Tibial nerve (tissue), 3 donors: ENCODE measurements at regions not wholly inside any gene's neighbourhood (a gene's known extent, or its start where the extent isn't known, plus 50 kb on each side); places are given as distances from the start of the nearest gene placed in this dataset.

Experiments
- CTCF ChIP-seq, 5 experiments: fragments of 200-600 bp in 3 of 5; fragments of 450-650 bp in 2 of 5; sonication (generic) in 3 of 5; IDR thresholded peaks; one replicate each; pipeline ENCODE4 v1.5.1; 2016 to 2019; ENCODE audit warnings: antibody characterized with exemption in 5 of 5, mild to moderate bottlenecking in 3 of 5, moderate library complexity in 2 of 5
- POLR2A ChIP-seq, 2 donors: fragments of 450-650 bp; IDR thresholded peaks; one replicate each; pipeline ENCODE4 v1.6.1; 2017; ENCODE audit warnings: antibody characterized with exemption in 2 of 2, mild to moderate bottlenecking in 2 of 2, moderate library complexity in 2 of 2

GRCh38 chr2:198456418-198456817 is 652.0 kb downstream of the PLCL1 start:
- TF ChIP-seq CTCF (IDR thresholded peaks at IDR 0.05) (no peak), POLR2A (IDR thresholded peaks at IDR 0.05) (no peak)
